HCT116 (cell line): ENCODE measurements at regions not wholly inside any gene's neighbourhood (a gene's known extent, or its start where the extent isn't known, plus 50 kb on each side); places are given as distances from the start of the nearest gene placed in this dataset.

Experiments
- EZH2 ChIP-seq: fragments of 200-600 bp; sonication (generic); IDR thresholded peaks from 2 replicates; pipeline ENCODE4 v1.6.1; 2017; ENCODE audit warnings: antibody characterized with exemption, mixed run types
- EZH2phosphoT487 ChIP-seq: fragments of 200-600 bp; IDR thresholded peaks from 2 replicates; pipeline ENCODE4 v1.6.1; 2018; ENCODE audit warnings: antibody characterized with exemption, borderline replicate concordance
- POLR2A ChIP-seq: IDR thresholded peaks from 2 replicates; pipeline ENCODE4 v1.7.0; 2011; ENCODE audit warnings: borderline replicate concordance; ENCODE audit not compliant: insufficient read depth, insufficient read length; ENCODE audit errors: extremely low read depth
- TCF7L2 ChIP-seq: IDR thresholded peaks from 2 replicates; pipeline ENCODE4 v1.7.0; 2011; ENCODE audit warnings: borderline replicate concordance, inconsistent platforms; ENCODE audit not compliant: insufficient read depth, insufficient read length; ENCODE audit errors: extremely low read depth
- TF ChIP-seq, protein P1 (sequence below), 3 experiments: fragments of 200-600 bp in 1 of 3; sonication (generic) in 1 of 3; IDR thresholded peaks in 2 of 3; conservative IDR thresholded peaks in 1 of 3; 2 replicates each; pipeline ENCODE4 v1.5.1; 2012 to 2017; ENCODE audit warnings: low read depth in 2 of 3, low read length in 2 of 3, antibody characterized with exemption in 1 of 3, borderline replicate concordance in 1 of 3, control low read depth in 1 of 3, mild to moderate bottlenecking in 1 of 3, mixed read lengths in 1 of 3, mixed run types in 1 of 3, moderate library complexity in 1 of 3; ENCODE audit not compliant: insufficient read depth in 1 of 3
- TF ChIP-seq, protein P2 (sequence below): IDR thresholded peaks from 2 replicates; pipeline ENCODE4 v1.6.1; 2012; ENCODE audit warnings: low read depth

DNA sequence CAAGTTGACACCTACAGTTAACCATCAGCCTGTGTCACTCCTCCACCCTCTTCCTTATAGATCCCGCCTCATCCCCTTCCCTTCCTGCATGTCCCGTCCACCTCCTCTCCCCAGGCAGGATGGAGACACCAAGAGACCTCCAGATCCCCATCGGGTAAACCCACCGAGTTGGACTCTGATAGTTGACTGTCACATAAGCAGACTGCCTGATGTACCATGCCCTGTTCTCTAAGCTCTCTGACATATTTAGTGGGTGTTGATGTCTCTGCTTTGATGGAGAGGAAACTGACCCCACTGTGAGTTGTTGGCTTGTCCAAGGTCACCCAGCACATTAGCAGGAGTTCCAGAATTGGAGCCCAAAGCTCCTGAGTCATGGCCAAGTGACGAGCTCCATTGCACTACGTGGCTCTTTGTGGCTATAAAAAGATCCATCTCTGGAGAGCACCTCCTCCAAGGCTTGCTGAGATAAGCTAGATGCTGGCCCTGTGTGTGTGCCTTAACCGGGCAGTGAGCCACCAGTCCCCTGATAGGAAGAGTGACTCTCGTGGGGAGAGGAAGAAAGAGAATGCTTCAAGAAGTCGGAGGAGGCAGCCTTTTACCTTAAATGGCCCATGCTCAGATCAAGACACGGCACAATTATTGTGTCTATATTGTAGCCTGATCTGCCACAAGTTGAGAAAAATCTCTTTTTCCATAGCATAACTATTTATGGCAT, 236.0 kb upstream of the ECI2 start:
- TF ChIP-seq, protein P1, sequence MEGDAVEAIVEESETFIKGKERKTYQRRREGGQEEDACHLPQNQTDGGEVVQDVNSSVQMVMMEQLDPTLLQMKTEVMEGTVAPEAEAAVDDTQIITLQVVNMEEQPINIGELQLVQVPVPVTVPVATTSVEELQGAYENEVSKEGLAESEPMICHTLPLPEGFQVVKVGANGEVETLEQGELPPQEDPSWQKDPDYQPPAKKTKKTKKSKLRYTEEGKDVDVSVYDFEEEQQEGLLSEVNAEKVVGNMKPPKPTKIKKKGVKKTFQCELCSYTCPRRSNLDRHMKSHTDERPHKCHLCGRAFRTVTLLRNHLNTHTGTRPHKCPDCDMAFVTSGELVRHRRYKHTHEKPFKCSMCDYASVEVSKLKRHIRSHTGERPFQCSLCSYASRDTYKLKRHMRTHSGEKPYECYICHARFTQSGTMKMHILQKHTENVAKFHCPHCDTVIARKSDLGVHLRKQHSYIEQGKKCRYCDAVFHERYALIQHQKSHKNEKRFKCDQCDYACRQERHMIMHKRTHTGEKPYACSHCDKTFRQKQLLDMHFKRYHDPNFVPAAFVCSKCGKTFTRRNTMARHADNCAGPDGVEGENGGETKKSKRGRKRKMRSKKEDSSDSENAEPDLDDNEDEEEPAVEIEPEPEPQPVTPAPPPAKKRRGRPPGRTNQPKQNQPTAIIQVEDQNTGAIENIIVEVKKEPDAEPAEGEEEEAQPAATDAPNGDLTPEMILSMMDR (IDR thresholded peaks at IDR 0.05 in 2 of 3, conservative IDR thresholded peaks at IDR 0.05 in 1 of 3; ENCODE audit: borderline replicate concordance in 1 of 3, insufficient read depth in 1 of 3, low read depth in 2 of 3, low read length in 2 of 3), result no peak
- no peak for TF ChIP-seq EZH2phosphoT487
- no peak for TF ChIP-seq POLR2A
- TF ChIP-seq EZH2, result no peak
- TF ChIP-seq, protein P2, sequence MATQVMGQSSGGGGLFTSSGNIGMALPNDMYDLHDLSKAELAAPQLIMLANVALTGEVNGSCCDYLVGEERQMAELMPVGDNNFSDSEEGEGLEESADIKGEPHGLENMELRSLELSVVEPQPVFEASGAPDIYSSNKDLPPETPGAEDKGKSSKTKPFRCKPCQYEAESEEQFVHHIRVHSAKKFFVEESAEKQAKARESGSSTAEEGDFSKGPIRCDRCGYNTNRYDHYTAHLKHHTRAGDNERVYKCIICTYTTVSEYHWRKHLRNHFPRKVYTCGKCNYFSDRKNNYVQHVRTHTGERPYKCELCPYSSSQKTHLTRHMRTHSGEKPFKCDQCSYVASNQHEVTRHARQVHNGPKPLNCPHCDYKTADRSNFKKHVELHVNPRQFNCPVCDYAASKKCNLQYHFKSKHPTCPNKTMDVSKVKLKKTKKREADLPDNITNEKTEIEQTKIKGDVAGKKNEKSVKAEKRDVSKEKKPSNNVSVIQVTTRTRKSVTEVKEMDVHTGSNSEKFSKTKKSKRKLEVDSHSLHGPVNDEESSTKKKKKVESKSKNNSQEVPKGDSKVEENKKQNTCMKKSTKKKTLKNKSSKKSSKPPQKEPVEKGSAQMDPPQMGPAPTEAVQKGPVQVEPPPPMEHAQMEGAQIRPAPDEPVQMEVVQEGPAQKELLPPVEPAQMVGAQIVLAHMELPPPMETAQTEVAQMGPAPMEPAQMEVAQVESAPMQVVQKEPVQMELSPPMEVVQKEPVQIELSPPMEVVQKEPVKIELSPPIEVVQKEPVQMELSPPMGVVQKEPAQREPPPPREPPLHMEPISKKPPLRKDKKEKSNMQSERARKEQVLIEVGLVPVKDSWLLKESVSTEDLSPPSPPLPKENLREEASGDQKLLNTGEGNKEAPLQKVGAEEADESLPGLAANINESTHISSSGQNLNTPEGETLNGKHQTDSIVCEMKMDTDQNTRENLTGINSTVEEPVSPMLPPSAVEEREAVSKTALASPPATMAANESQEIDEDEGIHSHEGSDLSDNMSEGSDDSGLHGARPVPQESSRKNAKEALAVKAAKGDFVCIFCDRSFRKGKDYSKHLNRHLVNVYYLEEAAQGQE, result no peak
- no peak for TF ChIP-seq TCF7L2
